Nephron progenitor cell (in vitro differentiated cells): ENCODE measurements at regions not wholly inside any gene's neighbourhood (a gene's known extent, or its start where the extent isn't known, plus 50 kb on each side); places are given as distances from the start of the nearest gene placed in this dataset.

ENCODE experiments used
- DNase-seq: peaks from one replicate; pipeline ENCODE4 v3.0.0; 2021
- H3K27ac Mint-ChIP-seq: 2 replicates; pipeline ENCODE4 v1.8.0; 2021; ENCODE audit warnings: mild to moderate bottlenecking, moderate library complexity, mixed read lengths
- H3K27me3 Mint-ChIP-seq: 2 replicates; pipeline ENCODE4 v1.8.0; 2021; ENCODE audit warnings: mild to moderate bottlenecking, low read depth, mixed read lengths; ENCODE audit not compliant: poor library complexity
- H3K36me3 Mint-ChIP-seq: 2 replicates; pipeline ENCODE4 v1.8.0; 2021; ENCODE audit warnings: low read depth, mixed read lengths
- H3K4me1 Mint-ChIP-seq: 2 replicates; pipeline ENCODE4 v1.8.0; 2021; ENCODE audit warnings: mixed read lengths
- H3K4me3 Mint-ChIP-seq: 2 replicates; pipeline ENCODE4 v1.8.0; 2021; ENCODE audit warnings: mild to moderate bottlenecking, moderate library complexity, mixed read lengths
- H3K9me3 Mint-ChIP-seq: 2 replicates; pipeline ENCODE4 v1.8.0; 2021; ENCODE audit warnings: mild to moderate bottlenecking, moderate library complexity, mixed read lengths
- TF ChIP-seq, protein P1 (sequence below): fragments of 200-600 bp; sonication (generic); IDR thresholded peaks from 2 replicates; pipeline ENCODE4 v1.5.0; 2021; ENCODE audit warnings: antibody characterized with exemption

DNA sequence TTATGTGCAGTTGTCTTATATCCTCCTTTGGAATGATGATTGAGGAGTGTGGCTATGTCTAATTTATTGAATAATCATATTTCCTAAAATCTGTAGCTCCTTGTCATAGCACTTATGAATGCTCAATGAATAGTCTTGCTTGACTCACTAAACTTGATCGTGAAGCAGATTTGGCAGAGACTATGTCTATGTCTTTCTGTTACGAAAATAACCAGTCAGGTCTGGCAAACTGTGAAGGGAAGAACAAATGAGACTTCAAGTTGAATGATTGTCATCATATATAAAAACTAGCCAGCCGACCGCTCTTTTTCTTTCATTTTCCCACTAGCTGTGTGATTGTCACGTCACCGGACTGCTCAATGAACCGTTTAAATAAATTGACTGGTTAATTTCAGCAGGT is 1303.9 kb upstream of the GJE1 start:
- peaks cover 4% of the 10 kb centered on the region for H3K27me3 Mint-ChIP-seq
- no peaks in the 10 kb centered on the region for H3K36me3 Mint-ChIP-seq
- H3K9me3 Mint-ChIP-seq: no peaks in the 10 kb centered on the region
- H3K27ac Mint-ChIP-seq: no peak overlapping the region
- TF ChIP-seq, protein P1, sequence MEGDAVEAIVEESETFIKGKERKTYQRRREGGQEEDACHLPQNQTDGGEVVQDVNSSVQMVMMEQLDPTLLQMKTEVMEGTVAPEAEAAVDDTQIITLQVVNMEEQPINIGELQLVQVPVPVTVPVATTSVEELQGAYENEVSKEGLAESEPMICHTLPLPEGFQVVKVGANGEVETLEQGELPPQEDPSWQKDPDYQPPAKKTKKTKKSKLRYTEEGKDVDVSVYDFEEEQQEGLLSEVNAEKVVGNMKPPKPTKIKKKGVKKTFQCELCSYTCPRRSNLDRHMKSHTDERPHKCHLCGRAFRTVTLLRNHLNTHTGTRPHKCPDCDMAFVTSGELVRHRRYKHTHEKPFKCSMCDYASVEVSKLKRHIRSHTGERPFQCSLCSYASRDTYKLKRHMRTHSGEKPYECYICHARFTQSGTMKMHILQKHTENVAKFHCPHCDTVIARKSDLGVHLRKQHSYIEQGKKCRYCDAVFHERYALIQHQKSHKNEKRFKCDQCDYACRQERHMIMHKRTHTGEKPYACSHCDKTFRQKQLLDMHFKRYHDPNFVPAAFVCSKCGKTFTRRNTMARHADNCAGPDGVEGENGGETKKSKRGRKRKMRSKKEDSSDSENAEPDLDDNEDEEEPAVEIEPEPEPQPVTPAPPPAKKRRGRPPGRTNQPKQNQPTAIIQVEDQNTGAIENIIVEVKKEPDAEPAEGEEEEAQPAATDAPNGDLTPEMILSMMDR: no peak
- H3K4me3 Mint-ChIP-seq: no peak overlapping the region
- DNase-seq: no peak
- no peaks in the 10 kb centered on the region for H3K4me1 Mint-ChIP-seq

DNA sequence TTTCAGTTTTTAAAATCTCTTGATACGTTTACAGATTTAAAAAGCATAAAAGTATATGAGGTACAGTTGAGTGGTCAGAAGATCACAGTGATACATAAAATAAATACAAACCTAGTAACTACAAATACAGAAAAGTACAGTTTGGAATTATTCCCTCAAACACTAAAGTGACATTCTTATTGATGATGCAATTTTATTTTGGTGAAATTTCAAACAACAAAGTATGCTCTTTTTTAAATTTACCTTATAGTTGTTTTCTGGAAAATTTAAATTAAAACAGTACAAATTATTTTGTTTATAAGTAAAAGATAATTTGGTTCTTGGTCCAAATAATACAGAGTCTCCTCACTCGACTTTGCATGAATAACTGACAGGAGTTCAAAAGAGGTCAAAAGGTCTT is 1305.1 kb upstream of the GJE1 start:
- H3K27me3 Mint-ChIP-seq: peaks cover 4% of the 10 kb centered on the region
- H3K36me3 Mint-ChIP-seq: no peaks in the 10 kb centered on the region
- H3K4me1 Mint-ChIP-seq: no peaks in the 10 kb centered on the region
- no peak overlapping the region for H3K4me3 Mint-ChIP-seq
- TF ChIP-seq, protein P1: no peak
- DNase-seq: no peak
- H3K27ac Mint-ChIP-seq: no peak overlapping the region
- H3K9me3 Mint-ChIP-seq: no peaks in the 10 kb centered on the region

DNA sequence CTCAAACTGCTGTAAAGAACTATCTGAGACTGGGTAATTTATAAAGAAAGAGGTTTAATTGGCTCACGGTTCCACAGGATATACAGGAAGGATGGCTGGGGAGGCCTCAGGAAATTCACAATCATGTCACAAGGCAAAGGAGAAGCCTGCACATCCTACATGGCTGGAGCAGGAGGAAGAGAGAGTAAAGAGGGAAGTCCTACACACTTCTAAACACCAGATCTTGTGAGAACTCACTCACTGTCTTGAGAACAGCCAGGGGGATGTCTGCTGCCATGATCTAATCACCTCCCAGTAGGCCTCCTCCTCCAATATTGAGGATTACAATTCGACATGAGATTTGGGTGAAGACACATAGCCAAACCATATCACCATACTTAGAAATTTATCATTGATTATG is 1307.0 kb upstream of the GJE1 start:
- Mint-ChIP-seq H3K4me3 (no peak overlapping the region), H3K4me1 (no peaks in the 10 kb centered on the region), H3K27ac (no peak overlapping the region), H3K9me3 (no peaks in the 10 kb centered on the region), H3K36me3 (no peaks in the 10 kb centered on the region), H3K27me3 (no peaks in the 10 kb centered on the region)
- TF ChIP-seq, protein P1: no peak
- no peak for DNase-seq

DNA sequence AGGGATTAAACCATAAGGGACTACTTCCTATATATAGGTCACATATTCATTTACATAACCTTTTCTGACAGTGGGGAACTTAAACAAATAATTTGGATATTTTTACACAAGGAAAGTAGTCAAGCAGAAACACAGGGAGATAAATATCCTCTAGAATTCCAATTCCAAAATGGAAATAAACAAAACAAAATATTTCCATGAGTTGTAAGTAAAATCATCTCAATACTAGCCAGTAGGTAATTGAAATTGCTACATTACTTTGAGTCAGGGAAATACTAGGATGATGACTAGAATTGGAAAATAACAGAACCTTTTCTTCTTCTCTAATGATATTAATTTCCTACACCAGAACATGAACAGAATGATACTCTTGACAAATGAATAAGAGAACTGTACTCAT is 1308.1 kb upstream of the GJE1 start:
- no peak overlapping the region for H3K27ac Mint-ChIP-seq
- H3K4me3 Mint-ChIP-seq: no peak overlapping the region
- no peak for DNase-seq
- TF ChIP-seq, protein P1: no peak
- H3K36me3 Mint-ChIP-seq: no peaks in the 10 kb centered on the region
- H3K27me3 Mint-ChIP-seq: no peaks in the 10 kb centered on the region
- H3K9me3 Mint-ChIP-seq: no peaks in the 10 kb centered on the region
- H3K4me1 Mint-ChIP-seq: no peaks in the 10 kb centered on the region

DNA sequence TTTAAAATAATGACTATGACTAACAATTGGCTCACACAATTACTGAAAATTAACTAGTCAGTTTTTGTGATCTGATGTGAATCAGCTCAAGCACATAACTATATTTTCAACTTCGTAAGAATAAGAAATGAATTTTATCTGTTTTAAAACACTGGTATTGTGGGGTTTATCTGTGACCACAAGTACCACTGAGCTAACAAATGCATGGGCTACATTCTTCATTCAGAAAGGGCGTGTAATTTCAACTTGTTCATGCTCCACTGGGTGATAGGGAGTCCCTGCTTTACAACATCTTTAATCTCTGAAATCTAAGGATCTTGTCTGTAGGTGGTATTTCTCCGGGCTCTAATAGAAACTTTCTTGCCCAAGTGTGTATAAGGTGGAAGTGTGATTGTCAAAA is 1311.5 kb upstream of the GJE1 start:
- Mint-ChIP-seq H3K27me3 (no peaks in the 10 kb centered on the region), H3K9me3 (no peaks in the 10 kb centered on the region), H3K4me1 (peaks cover 14% of the 10 kb centered on the region), H3K36me3 (no peaks in the 10 kb centered on the region), H3K27ac (no peak overlapping the region), H3K4me3 (no peak overlapping the region)
- TF ChIP-seq, protein P1: no peak
- no peak for DNase-seq

DNA sequence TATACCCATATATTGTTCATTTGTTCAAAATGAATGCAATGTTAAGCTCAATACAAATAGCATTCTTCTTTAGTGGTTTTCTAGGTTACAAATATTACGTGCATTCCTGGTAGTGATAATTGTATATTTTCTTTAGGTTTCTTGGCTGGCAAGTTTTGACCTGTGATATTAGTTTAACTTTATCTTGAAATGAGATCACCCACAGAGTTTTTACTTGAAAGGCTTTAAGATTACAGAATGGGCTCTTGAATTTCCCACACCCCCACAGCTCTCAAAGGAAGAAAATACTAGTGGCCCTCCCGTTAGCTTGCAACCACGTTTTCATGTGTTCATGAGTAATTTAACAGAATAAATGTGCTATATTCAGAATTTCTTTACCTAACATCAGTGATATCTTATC is 1315.5 kb upstream of the GJE1 start:
- Mint-ChIP-seq H3K27me3 (no peaks in the 10 kb centered on the region), H3K4me3 (no peak overlapping the region), H3K4me1 (peaks cover 16% of the 10 kb centered on the region), H3K27ac (peak overlapping the region; percentile 23), H3K36me3 (no peaks in the 10 kb centered on the region), H3K9me3 (peaks cover 7% of the 10 kb centered on the region)
- TF ChIP-seq, protein P1: no peak
- DNase-seq: no peak
